Cerebellar cortex (tissue), 1 donor: ENCODE measurements at regions not wholly inside any gene's neighbourhood (a gene's known extent, or its start where the extent isn't known, plus 50 kb on each side); places are given as distances from the start of the nearest gene placed in this dataset.
A peak's percentile ranks its signal among the peaks of the same experiment; 100 is the strongest.
"Not testable (repeated sequence)": the region's sequence is repeated elsewhere in the genome, so short reads cannot be mapped to it uniquely, and the experiment has no call there.

Experiments
- DNase-seq: peaks from one replicate; pipeline ENCODE4 v3.0.0-alpha.2; 2015; ENCODE audit warnings: low spot score

GRCh38 chr7:89401099-89401498 lies 605.6 kb upstream of the TEX47 start:
- DNase-seq = no peak

GRCh38 chr7:89401690-89402089 lies 606.2 kb upstream of the TEX47 start:
- no peak for DNase-seq

- no peak for DNase-seq
These were observed 656.4 kb upstream of the TEX47 start for GRCh38 chr7:89451911-89452310.

GRCh38 chr7:89456556-89456955 lies 661.0 kb upstream of the TEX47 start:
- DNase-seq = no peak

GRCh38 chr7:89458114-89458513 lies 662.6 kb upstream of the TEX47 start:
- DNase-seq = no peak

- DNase-seq = no peak
These were observed 678.9 kb upstream of the TEX47 start for GRCh38 chr7:89474456-89474855.

- DNase-seq = no peak
These were observed 676.3 kb upstream of the STEAP1 start for GRCh38 chr7:89477991-89478390.

- no peak for DNase-seq
These were observed 658.6 kb upstream of the STEAP1 start for GRCh38 chr7:89495704-89496103.

GRCh38 chr7:89500084-89500483 lies 654.2 kb upstream of the STEAP1 start:
- no peak for DNase-seq

GRCh38 chr7:89503281-89503680 lies 651.0 kb upstream of the STEAP1 start:
- DNase-seq = no peak

GRCh38 chr7:89507034-89507433 lies 647.2 kb upstream of the STEAP1 start:
- DNase-seq = no peak

GRCh38 chr7:89511900-89512299 lies 642.4 kb upstream of the STEAP1 start:
- no peak for DNase-seq

GRCh38 chr7:89514970-89515369 lies 639.3 kb upstream of the STEAP1 start:
- no peak for DNase-seq

GRCh38 chr7:89517815-89518214 lies 636.5 kb upstream of the STEAP1 start:
- no peak for DNase-seq

GRCh38 chr7:89549768-89550167 lies 604.5 kb upstream of the STEAP1 start:
- no peak for DNase-seq

GRCh38 chr7:89554209-89554608 lies 600.1 kb upstream of the STEAP1 start:
- DNase-seq = no peak

- DNase-seq = no peak
These were observed 594.7 kb upstream of the STEAP1 start for GRCh38 chr7:89559596-89559995.

- DNase-seq = no peak
These were observed 590.7 kb upstream of the STEAP1 start for GRCh38 chr7:89563597-89563996.

GRCh38 chr7:89584896-89585295 lies 569.4 kb upstream of the STEAP1 start:
- no peak for DNase-seq

- no peak for DNase-seq
These were observed 561.1 kb upstream of the STEAP1 start for GRCh38 chr7:89593125-89593524.

- no peak for DNase-seq
These were observed 551.3 kb upstream of the STEAP1 start for GRCh38 chr7:89602984-89603383.

- DNase-seq = peak; percentile 14
These were observed 548.9 kb upstream of the STEAP1 start for GRCh38 chr7:89605362-89605761.

GRCh38 chr7:89606511-89606910 lies 547.8 kb upstream of the STEAP1 start:
- no peak for DNase-seq

GRCh38 chr7:89607792-89608191 lies 546.5 kb upstream of the STEAP1 start:
- DNase-seq = no peak

GRCh38 chr7:89616829-89617228 lies 537.4 kb upstream of the STEAP1 start:
- not testable (repeated sequence) for DNase-seq
